K562 (cell line): ENCODE measurements at regions not wholly inside any gene's neighbourhood (a gene's known extent, or its start where the extent isn't known, plus 50 kb on each side); places are given as distances from the start of the nearest gene placed in this dataset.

Source experiments
- ATAC-seq: fragments of 200-7000 bp; cut with Tn5 transposase; 3 replicates; pipeline ENCODE4 v1.9.1; 2020; ENCODE audit warnings: moderate library complexity
- BruUV-seq: library from RNA; stranded (reverse); fragments of 400-500 nt; replicated peaks from 2 replicates; lab custom pipeline; 2021; lab: Mats Ljungman, UMichigan
- CTCF ChIA-PET: fragments of 300-600 bp; formaldehyde crosslinking; extraction: SDS; loops from one replicate; lab custom pipeline; 2021; ENCODE audit warnings: low intra/inter-chr PET ratio; lab: Yijun Ruan, JAX
- POLR2A ChIA-PET: fragments of 300-600, 350-650 bp; sonication (Branson Sonifier 250); formaldehyde crosslinking; extraction: SDS; loops from one replicate; lab custom pipeline; 2021; ENCODE audit warnings: antibody characterized with exemption, inconsistent platforms; lab: Yijun Ruan, JAX
- DNase-seq, 4 experiments: peaks; one replicate each; pipeline versions ENCODE4 v3.0.0 to v3.0.0-alpha.2; 2011 to 2018; ENCODE audit warnings: low spot score in 3 of 4, mixed read lengths in 3 of 4; ENCODE audit errors: extremely low read depth in 1 of 4
- FAIRE-seq: peaks from 2 replicates; lab custom pipeline; 2011; peaks lifted over from hg19 to GRCh38; lab: Jason Lieb, UNC
- H2AFZ ChIP-seq: 2 replicates; pipeline ENCODE4 v1.6.0; 2011; ENCODE audit warnings: low read depth, low read length, control low read depth, inconsistent platforms
- H3K27ac ChIP-seq: fragments of 200-600 bp; 3 replicates; pipeline ENCODE4 v1.8.0; 2011; ENCODE audit warnings: low read depth, mild to moderate bottlenecking, control low read depth, inconsistent platforms, low read length, moderate library complexity, mixed read lengths; ENCODE audit errors: extremely low read depth
- H3K27me3 ChIP-seq, 2 experiments: fragments of 300-600 bp in 1 of 2; 2 replicates in 1 of 2; 3 replicates in 1 of 2; pipeline versions ENCODE4 v1.6.0 to v1.8.0; 2011; ENCODE audit warnings: inconsistent platforms in 2 of 2, low read length in 2 of 2, mild to moderate bottlenecking in 1 of 2, mixed read lengths in 1 of 2, moderate library complexity in 1 of 2; ENCODE audit not compliant: control insufficient read depth in 2 of 2, insufficient read depth in 2 of 2
- H3K36me3 ChIP-seq: fragments of 300-600 bp; 3 replicates; pipeline ENCODE4 v1.8.0; 2011; ENCODE audit warnings: mild to moderate bottlenecking, low read length, inconsistent platforms; ENCODE audit not compliant: control insufficient read depth, insufficient read depth
- H3K4me1 ChIP-seq, 2 experiments: fragments of 200-600 bp in 1 of 2; replicated peaks in 1 of 2; 2 replicates in 1 of 2; 3 replicates in 1 of 2; pipeline versions ENCODE4 v1.5.1 to v1.8.0; 2011; ENCODE audit warnings: inconsistent platforms in 2 of 2, low read length in 2 of 2, mild to moderate bottlenecking in 1 of 2, mixed read lengths in 1 of 2, moderate library complexity in 1 of 2; ENCODE audit not compliant: control insufficient read depth in 2 of 2, insufficient read depth in 2 of 2
- H3K4me2 ChIP-seq: 2 replicates; pipeline ENCODE4 v1.6.1; 2011; ENCODE audit warnings: low read length, control low read depth, inconsistent platforms, mixed read lengths; ENCODE audit not compliant: insufficient read depth
- H3K4me3 ChIP-seq: fragments of 200-600 bp; sonication (generic), shearing (Covaris generic); 2 replicates; pipeline ENCODE4 v1.5.1; 2016; ENCODE audit warnings: control low read depth, inconsistent platforms
- H3K79me2 ChIP-seq: fragments of 200-600 bp; 3 replicates; pipeline ENCODE4 v1.8.0; 2011; ENCODE audit warnings: low read length, inconsistent platforms; ENCODE audit not compliant: control insufficient read depth, insufficient read depth
- H3K9ac ChIP-seq, 2 experiments: 2 replicates each; pipeline versions ENCODE4 v1.6.0 to v1.6.1; 2011; ENCODE audit warnings: low read depth in 2 of 2, low read length in 2 of 2, control low read depth in 1 of 2, inconsistent platforms in 1 of 2, mild to moderate bottlenecking in 1 of 2, mixed read lengths in 1 of 2; ENCODE audit not compliant: insufficient read depth in 1 of 2
- H3K9me1 ChIP-seq: one replicate; pipeline ENCODE4 v1.6.0; 2011; ENCODE audit warnings: inconsistent platforms, mild to moderate bottlenecking, low read length, moderate library complexity; ENCODE audit not compliant: control insufficient read depth, insufficient read depth
- H3K9me3 ChIP-seq: replicated peaks from 2 replicates; pipeline ENCODE4 v1.5.1; 2011; ENCODE audit warnings: low read depth, low read length, inconsistent platforms; ENCODE audit not compliant: control insufficient read depth, insufficient read depth
- H4K20me1 ChIP-seq: replicated peaks from 2 replicates; pipeline ENCODE4 v1.6.1; 2011; ENCODE audit warnings: low read length, inconsistent platforms, mixed read lengths; ENCODE audit not compliant: control insufficient read depth, insufficient read depth
- CHCHD3 ChIP-seq: fragments of 250-450 bp; sonication (Bioruptor Pico); IDR thresholded peaks from 2 replicates; pipeline ENCODE4 v2.1.2; 2022; ENCODE audit warnings: mild to moderate bottlenecking
- ETV5 ChIP-seq: sonication (generic); formaldehyde crosslinking; IDR thresholded peaks from 2 replicates; pipeline ENCODE4 v1.4.0; 2020; ENCODE audit warnings: low read depth, mild to moderate bottlenecking, missing genetic modification reagents
- ETV6 ChIP-seq, 3 experiments: fragments of 150-350 bp in 1 of 3; sonication (generic) in 1 of 3; formaldehyde crosslinking in 1 of 3; IDR thresholded peaks; 2 replicates each; pipeline versions ENCODE4 v1.6.1 to v1.8.0; 2014 to 2022; ENCODE audit warnings: borderline replicate concordance in 2 of 3, low read depth in 2 of 3, antibody characterized with exemption in 1 of 3, low read length in 1 of 3, mild to moderate bottlenecking in 1 of 3, missing genetic modification reagents in 1 of 3
- FOXJ2 ChIP-seq: fragments of 200-800 bp; sonication (Bioruptor generic); IDR thresholded peaks from 2 replicates; pipeline ENCODE4 v1.6.1; 2016; ENCODE audit warnings: missing genetic modification characterization, missing compliant biosample characterization
- JUNB ChIP-seq: fragments of 450-650 bp; formaldehyde crosslinking; conservative IDR thresholded peaks from 2 replicates; pipeline ENCODE4 v1.4.0; 2020; ENCODE audit warnings: mild to moderate bottlenecking
- KAT8 ChIP-seq: fragments of 450-650 bp; IDR thresholded peaks from 2 replicates; pipeline ENCODE4 v1.6.1; 2016; ENCODE audit warnings: low read depth, mild to moderate bottlenecking
- MEF2A ChIP-seq: IDR thresholded peaks from 2 replicates; pipeline ENCODE4 v1.6.1; 2011; ENCODE audit warnings: low read depth, mild to moderate bottlenecking, low read length, moderate library complexity; ENCODE audit not compliant: control insufficient read depth
- MYBL2 ChIP-seq, 2 experiments: fragments of 450-650 bp in 1 of 2; sonication (generic) in 1 of 2; formaldehyde crosslinking in 1 of 2; IDR thresholded peaks; 2 replicates each; pipeline versions ENCODE4 v1.6.1 to v1.8.1; 2017 to 2022; ENCODE audit warnings: borderline replicate concordance in 1 of 2, inconsistent platforms in 1 of 2, low read depth in 1 of 2, mild to moderate bottlenecking in 1 of 2, missing genetic modification reagents in 1 of 2, moderate library complexity in 1 of 2
- RAD21 ChIP-seq, 2 experiments: fragments of 250-450 bp in 1 of 2; fragments of 450-650 bp in 1 of 2; sonication (Bioruptor Pico) in 1 of 2; formaldehyde crosslinking in 1 of 2; IDR thresholded peaks in 1 of 2; conservative IDR thresholded peaks in 1 of 2; 2 replicates each; pipeline versions ENCODE4 v1.4.0 to v1.8.0; 2020 to 2022; ENCODE audit warnings: mild to moderate bottlenecking in 2 of 2, moderate library complexity in 1 of 2
- RB1 ChIP-seq: fragments of 450-650 bp; IDR thresholded peaks from 2 replicates; pipeline ENCODE4 v1.6.1; 2017; ENCODE audit warnings: low read depth, mild to moderate bottlenecking
- SP1 ChIP-seq: sonication (generic); formaldehyde crosslinking; IDR thresholded peaks from 2 replicates; pipeline ENCODE4 v1.8.1; 2022; ENCODE audit warnings: mild to moderate bottlenecking, missing genetic modification reagents
- SUPT5H ChIP-seq: fragments of 450-650 bp; IDR thresholded peaks from 2 replicates; pipeline ENCODE4 v1.6.1; 2016
- TRIM24 ChIP-seq, 2 experiments: fragments of 450-650 bp; IDR thresholded peaks; 2 replicates each; pipeline ENCODE4 v1.6.1; 2016
- ZC3H11A ChIP-seq: IDR thresholded peaks from 2 replicates; pipeline ENCODE4 v1.6.1; 2012; ENCODE audit warnings: low read depth, low read length, improper control_type of control experiment
- WGBS: fragments of 100-300 bp; shearing (Covaris generic); methylation state at CpG from one replicate; pipeline ENCODE4 v1.1.6; 2016; ENCODE audit warnings: low coverage, mixed read lengths; ENCODE audit not compliant: insufficient coverage; ENCODE audit errors: missing lambda C conversion rate; 5-methylcytosine and 5-hydroxymethylcytosine counted together
- in situ Hi-C: fragments of 300-500 bp; cut with MboI; formaldehyde crosslinking; loops from 4 replicates; pipeline ENCODE4 v1.15.0; 2018; ENCODE audit warnings: inconsistent platforms, mixed read lengths
- intact Hi-C: fragments of 100-400 bp; cut with micrococcal nuclease; formaldehyde crosslinking; loops from 2 replicates; pipeline ENCODE4 v1.14.2; 2022
- TF ChIP-seq, protein P1 (sequence below): fragments of 250-450 bp; sonication (Bioruptor Pico); IDR thresholded peaks from 2 replicates; pipeline ENCODE4 v1.4.0; 2020
- TF ChIP-seq, protein P2 (sequence below): sonication (generic); formaldehyde crosslinking; IDR thresholded peaks from 2 replicates; pipeline ENCODE4 v1.5.0; 2020; ENCODE audit warnings: missing genetic modification reagents
- TF ChIP-seq, protein P3 (sequence below): fragments of 450-650 bp; IDR thresholded peaks from 2 replicates; pipeline ENCODE4 v1.6.1; 2014; ENCODE audit warnings: low read depth, mild to moderate bottlenecking, moderate library complexity, borderline replicate concordance
- TF ChIP-seq, protein P4 (sequence below): fragments of 200-800 bp; sonication (Bioruptor generic); IDR thresholded peaks from 2 replicates; pipeline ENCODE4 v1.6.1; 2017; ENCODE audit warnings: missing genetic modification characterization, missing compliant biosample characterization

DNA sequence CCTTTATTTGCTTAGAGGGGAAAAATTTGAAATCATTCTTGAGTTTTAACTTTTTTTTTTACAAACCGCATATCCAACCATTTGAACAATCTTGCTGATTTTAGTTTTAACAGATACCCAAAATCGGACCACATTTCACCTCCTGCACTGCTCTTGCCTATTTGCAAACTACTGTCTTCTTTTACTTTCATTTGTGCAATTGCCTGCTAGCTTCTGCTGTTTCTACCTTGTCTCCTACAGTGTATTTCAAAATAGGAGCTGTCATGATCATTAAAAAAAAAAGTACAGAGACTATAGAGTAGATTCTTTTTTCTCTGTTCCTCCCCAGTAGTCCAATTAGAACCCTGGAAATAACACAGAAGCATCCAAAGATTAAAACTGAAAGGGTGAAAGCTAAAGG, 1081.2 kb downstream of the SOCS6 start (continued):
- TF ChIP-seq, protein P1, sequence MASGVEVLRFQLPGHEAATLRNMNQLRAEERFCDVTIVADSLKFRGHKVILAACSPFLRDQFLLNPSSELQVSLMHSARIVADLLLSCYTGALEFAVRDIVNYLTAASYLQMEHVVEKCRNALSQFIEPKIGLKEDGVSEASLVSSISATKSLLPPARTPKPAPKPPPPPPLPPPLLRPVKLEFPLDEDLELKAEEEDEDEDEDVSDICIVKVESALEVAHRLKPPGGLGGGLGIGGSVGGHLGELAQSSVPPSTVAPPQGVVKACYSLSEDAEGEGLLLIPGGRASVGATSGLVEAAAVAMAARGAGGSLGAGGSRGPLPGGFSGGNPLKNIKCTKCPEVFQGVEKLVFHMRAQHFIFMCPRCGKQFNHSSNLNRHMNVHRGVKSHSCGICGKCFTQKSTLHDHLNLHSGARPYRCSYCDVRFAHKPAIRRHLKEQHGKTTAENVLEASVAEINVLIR (CRISPR knock-in tag): no peak
- TF ChIP-seq MEF2A: no peak
- TF ChIP-seq RB1: no peak
- TF ChIP-seq CHCHD3 (CRISPR knock-in tag): no peak
- no peak for TF ChIP-seq KAT8
- TF ChIP-seq SP1 (CRISPR knock-in tag): no peak
- TF ChIP-seq ZC3H11A: no peak
- TF ChIP-seq, protein P2, sequence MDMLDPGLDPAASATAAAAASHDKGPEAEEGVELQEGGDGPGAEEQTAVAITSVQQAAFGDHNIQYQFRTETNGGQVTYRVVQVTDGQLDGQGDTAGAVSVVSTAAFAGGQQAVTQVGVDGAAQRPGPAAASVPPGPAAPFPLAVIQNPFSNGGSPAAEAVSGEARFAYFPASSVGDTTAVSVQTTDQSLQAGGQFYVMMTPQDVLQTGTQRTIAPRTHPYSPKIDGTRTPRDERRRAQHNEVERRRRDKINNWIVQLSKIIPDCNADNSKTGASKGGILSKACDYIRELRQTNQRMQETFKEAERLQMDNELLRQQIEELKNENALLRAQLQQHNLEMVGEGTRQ (CRISPR knock-in tag): no peak
- TF ChIP-seq, protein P3, sequence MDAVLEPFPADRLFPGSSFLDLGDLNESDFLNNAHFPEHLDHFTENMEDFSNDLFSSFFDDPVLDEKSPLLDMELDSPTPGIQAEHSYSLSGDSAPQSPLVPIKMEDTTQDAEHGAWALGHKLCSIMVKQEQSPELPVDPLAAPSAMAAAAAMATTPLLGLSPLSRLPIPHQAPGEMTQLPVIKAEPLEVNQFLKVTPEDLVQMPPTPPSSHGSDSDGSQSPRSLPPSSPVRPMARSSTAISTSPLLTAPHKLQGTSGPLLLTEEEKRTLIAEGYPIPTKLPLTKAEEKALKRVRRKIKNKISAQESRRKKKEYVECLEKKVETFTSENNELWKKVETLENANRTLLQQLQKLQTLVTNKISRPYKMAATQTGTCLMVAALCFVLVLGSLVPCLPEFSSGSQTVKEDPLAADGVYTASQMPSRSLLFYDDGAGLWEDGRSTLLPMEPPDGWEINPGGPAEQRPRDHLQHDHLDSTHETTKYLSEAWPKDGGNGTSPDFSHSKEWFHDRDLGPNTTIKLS: no peak
- TF ChIP-seq SUPT5H: no peak

DNA sequence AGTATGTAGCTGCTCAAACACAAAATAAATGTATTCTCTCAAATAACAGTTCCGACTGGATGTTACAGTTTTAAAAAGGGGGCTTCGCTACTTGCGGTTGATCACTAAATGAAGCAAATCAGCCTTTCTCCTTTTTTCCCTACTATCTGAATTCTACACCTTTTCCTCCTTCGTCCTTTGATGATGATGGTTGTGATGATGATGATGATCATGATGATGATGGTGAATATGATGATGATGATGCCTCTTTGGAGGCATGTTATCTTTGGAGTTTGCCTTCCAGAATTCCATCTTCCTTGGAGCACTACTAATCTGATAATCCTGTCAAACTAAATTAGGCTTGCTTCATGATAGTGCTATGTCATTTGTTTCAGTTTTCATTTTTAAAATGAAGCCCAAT, 1073.3 kb downstream of the SOCS6 start:
- no peak overlapping the region for H3K9ac ChIP-seq
- H3K27me3 ChIP-seq: no peaks in the 10 kb centered on the region
- 2% methylated on average over 4 of the region's 4 CpGs for WGBS
- DNase-seq: no peak
- H3K79me2 ChIP-seq: no peaks in the 10 kb centered on the region
- BruUV-seq: no TSS peak
- no peak overlapping the region for H3K4me2 ChIP-seq
- in situ Hi-C loops (no loop called here), intact Hi-C loops (no loop called here)
- no peak overlapping the region for H2AFZ ChIP-seq
- no peak for ATAC-seq
- CTCF ChIA-PET: no interaction called here
- POLR2A ChIA-PET: no interaction called here
- no peak overlapping the region for H3K27ac ChIP-seq
- no peaks in the 10 kb centered on the region for H3K36me3 ChIP-seq
- no peaks in the 10 kb centered on the region for H3K9me3 ChIP-seq
- no peak for FAIRE-seq
- H3K9me1 ChIP-seq: no peaks in the 10 kb centered on the region
- H4K20me1 ChIP-seq: no peaks in the 10 kb centered on the region
- no peaks in the 10 kb centered on the region for H3K4me1 ChIP-seq
- H3K4me3 ChIP-seq: no peak overlapping the region
- TF ChIP-seq TRIM24 (IDR thresholded peaks at IDR 0.05): no peak
- TF ChIP-seq FOXJ2 (tag): no peak
- no peak for TF ChIP-seq MYBL2 (IDR thresholded peaks at IDR 0.05; ENCODE audit: low read depth)
- TF ChIP-seq MYBL2 (CRISPR knock-in tag; IDR thresholded peaks at IDR 0.05; ENCODE audit: borderline replicate concordance): no peak
- no peak for TF ChIP-seq ETV6 (IDR thresholded peaks at IDR 0.05; ENCODE audit: borderline replicate concordance in 1 of 2, low read depth in 2 of 2, low read length in 1 of 2)
- no peak for TF ChIP-seq ETV6 (CRISPR knock-in tag; IDR thresholded peaks at IDR 0.05; ENCODE audit: borderline replicate concordance)
- TF ChIP-seq JUNB (CRISPR knock-in tag): no peak
- TF ChIP-seq, protein P4, sequence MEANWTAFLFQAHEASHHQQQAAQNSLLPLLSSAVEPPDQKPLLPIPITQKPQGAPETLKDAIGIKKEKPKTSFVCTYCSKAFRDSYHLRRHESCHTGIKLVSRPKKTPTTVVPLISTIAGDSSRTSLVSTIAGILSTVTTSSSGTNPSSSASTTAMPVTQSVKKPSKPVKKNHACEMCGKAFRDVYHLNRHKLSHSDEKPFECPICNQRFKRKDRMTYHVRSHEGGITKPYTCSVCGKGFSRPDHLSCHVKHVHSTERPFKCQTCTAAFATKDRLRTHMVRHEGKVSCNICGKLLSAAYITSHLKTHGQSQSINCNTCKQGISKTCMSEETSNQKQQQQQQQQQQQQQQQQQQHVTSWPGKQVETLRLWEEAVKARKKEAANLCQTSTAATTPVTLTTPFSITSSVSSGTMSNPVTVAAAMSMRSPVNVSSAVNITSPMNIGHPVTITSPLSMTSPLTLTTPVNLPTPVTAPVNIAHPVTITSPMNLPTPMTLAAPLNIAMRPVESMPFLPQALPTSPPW (CRISPR knock-in tag): no peak
- no peak for TF ChIP-seq RAD21 (CRISPR knock-in tag; conservative IDR thresholded peaks at IDR 0.05 in 1 of 2, IDR thresholded peaks at IDR 0.05 in 1 of 2)
- TF ChIP-seq ETV5 (CRISPR knock-in tag): no peak
